IMR-90 (cell line): ENCODE measurements at regions not wholly inside any gene's neighbourhood (a gene's known extent, or its start where the extent isn't known, plus 50 kb on each side); places are given as distances from the start of the nearest gene placed in this dataset.

Experiments
- ATAC-seq: fragments of 200-7000 bp; cut with Tn5 transposase; 2 replicates; pipeline ENCODE4 v1.9.1; 2020; ENCODE audit warnings: low read depth, mild to moderate bottlenecking, moderate library complexity
- BruUV-seq: library from RNA; stranded (reverse); fragments of 400-500 nt; replicated peaks from 2 replicates; lab custom pipeline; 2021; lab: Mats Ljungman, UMichigan
- CTCF ChIA-PET: fragments of 300-600 bp; formaldehyde crosslinking; extraction: SDS; loops from one replicate; lab custom pipeline; 2021; ENCODE audit warnings: antibody characterized with exemption; lab: Yijun Ruan, JAX
- POLR2A ChIA-PET: fragments of 300-600 bp; sonication (Branson Sonifier 250); formaldehyde crosslinking; loops from one replicate; lab custom pipeline; 2022; ENCODE audit warnings: antibody characterized with exemption; ENCODE audit not compliant: unreplicated experiment; lab: Charles Lee
- DNase-seq: peaks from one replicate; pipeline ENCODE4 v3.0.0; 2013
- H2AFZ ChIP-seq: replicated peaks from 2 replicates; pipeline ENCODE3; 2013; ENCODE audit warnings: low read length, mild to moderate bottlenecking; ENCODE audit not compliant: poor library complexity
- H2AK5ac ChIP-seq: 2 replicates; pipeline ENCODE4 v1.6.1; 2013; ENCODE audit warnings: low read depth, low read length, inconsistent platforms
- H2AK9ac ChIP-seq: replicated peaks from 2 replicates; pipeline ENCODE3; 2013; ENCODE audit warnings: mild to moderate bottlenecking, low read depth, low read length, moderate library complexity; ENCODE audit not compliant: poor library complexity
- H2BK120ac ChIP-seq: 2 replicates; pipeline ENCODE4 v1.6.1; 2013; ENCODE audit warnings: low read depth, low read length, inconsistent platforms
- H2BK15ac ChIP-seq: 3 replicates; pipeline ENCODE4 v1.6.1; 2013; ENCODE audit warnings: low read depth, low read length, inconsistent platforms
- H2BK20ac ChIP-seq: 2 replicates; pipeline ENCODE4 v1.6.1; 2013; ENCODE audit warnings: low read depth, mild to moderate bottlenecking, inconsistent platforms, low read length, moderate library complexity
- H2BK5ac ChIP-seq: 2 replicates; pipeline ENCODE4 v1.6.1; 2013; ENCODE audit warnings: mild to moderate bottlenecking, low read depth, low read length, inconsistent platforms; ENCODE audit not compliant: poor library complexity, severe bottlenecking
- H3K14ac ChIP-seq: replicated peaks from 2 replicates; pipeline ENCODE4 v1.6.1; 2013; ENCODE audit warnings: low read depth, low read length, inconsistent platforms
- H3K18ac ChIP-seq: 2 replicates; pipeline ENCODE4 v1.6.1; 2013; ENCODE audit warnings: low read depth, low read length, control low read depth
- H3K23ac ChIP-seq: 2 replicates; pipeline ENCODE4 v1.6.1; 2013; ENCODE audit warnings: low read depth, low read length, inconsistent platforms
- H3K27ac ChIP-seq: 2 replicates; pipeline ENCODE4 v1.5.1; 2013; ENCODE audit warnings: mild to moderate bottlenecking, control low read depth, low read length; ENCODE audit not compliant: insufficient read depth
- H3K27me3 ChIP-seq: 2 replicates; pipeline ENCODE4 v1.6.1; 2013; ENCODE audit warnings: low read length; ENCODE audit not compliant: control insufficient read depth, insufficient read depth
- H3K36me3 ChIP-seq: 2 replicates; pipeline ENCODE4 v1.6.1; 2013; ENCODE audit warnings: low read length, mixed read lengths; ENCODE audit not compliant: control insufficient read depth, insufficient read depth
- H3K4ac ChIP-seq: 2 replicates; pipeline ENCODE4 v1.6.1; 2013; ENCODE audit warnings: low read depth, low read length, inconsistent platforms
- H3K4me1 ChIP-seq: 2 replicates; pipeline ENCODE4 v1.6.1; 2013; ENCODE audit warnings: low read length, mixed read lengths; ENCODE audit not compliant: control insufficient read depth, insufficient read depth
- H3K4me2 ChIP-seq: 2 replicates; pipeline ENCODE4 v1.6.1; 2013; ENCODE audit warnings: low read depth, mild to moderate bottlenecking, control low read depth, low read length, moderate library complexity
- H3K4me3 ChIP-seq: 2 replicates; pipeline ENCODE4 v1.5.1; 2013; ENCODE audit warnings: low read depth, mild to moderate bottlenecking, control low read depth, low read length, moderate library complexity; ENCODE audit not compliant: insufficient read depth
- H3K56ac ChIP-seq: 2 replicates; pipeline ENCODE4 v1.6.1; 2013; ENCODE audit warnings: low read length, inconsistent platforms; ENCODE audit not compliant: insufficient read depth; ENCODE audit errors: extremely low read depth
- H3K79me1 ChIP-seq, 2 experiments: 2 replicates each; pipeline ENCODE4 v1.6.1; 2013; ENCODE audit warnings: low read length in 2 of 2, inconsistent platforms in 1 of 2, low read depth in 1 of 2
- H3K9ac ChIP-seq: 2 replicates; pipeline ENCODE4 v1.6.1; 2013; ENCODE audit warnings: low read depth, low read length, control low read depth
- H3K9me1 ChIP-seq: 2 replicates; pipeline ENCODE4 v1.6.1; 2013; ENCODE audit warnings: low read length, inconsistent platforms; ENCODE audit not compliant: insufficient read depth
- H3K9me3 ChIP-seq: 2 replicates; pipeline ENCODE4 v1.6.1; 2013; ENCODE audit warnings: low read length; ENCODE audit not compliant: control insufficient read depth, insufficient read depth
- H4K20me1 ChIP-seq: 2 replicates; pipeline ENCODE4 v1.6.1; 2013; ENCODE audit warnings: low read length, inconsistent platforms; ENCODE audit not compliant: insufficient read depth
- H4K5ac ChIP-seq: 2 replicates; pipeline ENCODE4 v1.6.1; 2013; ENCODE audit warnings: mild to moderate bottlenecking, low read depth, low read length, control low read depth
- H4K8ac ChIP-seq, 2 experiments: 2 replicates each; pipeline ENCODE4 v1.6.1; 2013; ENCODE audit warnings: low read depth in 2 of 2, low read length in 2 of 2, control low read depth in 1 of 2, inconsistent platforms in 1 of 2
- H4K91ac ChIP-seq: 2 replicates; pipeline ENCODE4 v1.6.1; 2013; ENCODE audit warnings: low read depth, low read length, inconsistent platforms; ENCODE audit not compliant: insufficient read depth
- BHLHE40 ChIP-seq: fragments of 150-350 bp; IDR thresholded peaks from 2 replicates; pipeline ENCODE4 v1.6.1; 2016; ENCODE audit warnings: mild to moderate bottlenecking, low read depth, low read length
- CHD1 ChIP-seq: IDR thresholded peaks from 2 replicates; pipeline ENCODE4 v1.6.1; 2012; ENCODE audit warnings: low read depth, low read length, improper control_type of control experiment
- WGBS, 2 experiments: methylation state at CpG; one replicate each; pipeline versions ENCODE4 v1.1.5 to v1.1.7; 2013; ENCODE audit warnings: missing lambda C conversion rate in 2 of 2; ENCODE audit not compliant: insufficient read length in 1 of 2; ENCODE audit errors: extremely low coverage in 2 of 2; 5-methylcytosine and 5-hydroxymethylcytosine counted together
- dilution Hi-C: fragments of 300-500 bp; cut with HindIII; formaldehyde crosslinking; loops from one replicate; pipeline ENCODE4 v1.14.3; 2018; ENCODE audit warnings: low sequenced_read_pairs; ENCODE audit not compliant: unreplicated experiment
- in situ Hi-C: fragments of 300-500 bp; cut with MboI; formaldehyde crosslinking; loops from 3 replicates; pipeline ENCODE4 v1.14.3; 2019; ENCODE audit warnings: low sequenced_read_pairs, inconsistent platforms, mixed read lengths
- intact Hi-C: fragments of 100-400 bp; cut with micrococcal nuclease; formaldehyde crosslinking; loops from 2 replicates; pipeline ENCODE4 v1.10.0; 2022

- Histone ChIP-seq H2BK5ac (no peak overlapping the region), H4K5ac (no peak overlapping the region), H3K27me3 (no peaks in the 10 kb centered on the region), H3K4me2 (no peak overlapping the region), H3K23ac (no peak overlapping the region), H2BK20ac (no peak overlapping the region), H3K9me1 (no peaks in the 10 kb centered on the region), H4K91ac (no peak overlapping the region), H2BK120ac (no peak overlapping the region), H2AK9ac (no peak overlapping the region), H4K8ac (0 out of 4 replicates have a peak overlapping the region, but pooled peaks of 1 of the 2 experiments have one; percentile 73), H3K18ac (peak overlapping the region; percentile 6; the same call in 1 of the 2 replicates), H3K9me3 (no peaks in the 10 kb centered on the region), H3K14ac (0 out of 2 replicates have a peak overlapping the region, but pooled peaks have one; percentile 32), H2BK15ac (no peak overlapping the region), H2AK5ac (no peak overlapping the region), H3K4me3 (no peak overlapping the region), H3K36me3 (no peaks in the 10 kb centered on the region), H3K4ac (no peak overlapping the region), H3K27ac (no peak overlapping the region), H4K20me1 (no peaks in the 10 kb centered on the region), H3K9ac (no peak overlapping the region), H3K79me1 (no peaks in the 10 kb centered on the region), H3K56ac (no peak overlapping the region), H3K4me1 (no peaks in the 10 kb centered on the region), H2AFZ (no peak overlapping the region)
- in situ Hi-C loops (no loop called here), intact Hi-C loops (no loop called here), dilution Hi-C loops (no loop called here)
- BruUV-seq, result no TSS peak
- ChIA-PET CTCF (no interaction called here), POLR2A (no interaction called here)
- DNase-seq (peak; percentile 39), ATAC-seq (no peak; the same call in 1 of the 2 replicates)
- WGBS, 2 experiments, result no CpG with 5 or more reads among the region's 4 CpGs
- TF ChIP-seq BHLHE40 (no peak), CHD1 (no peak)
Observed at GRCh38 chr2:204353823-204354222, 191.5 kb upstream of the PARD3B start.
